ENCODE measurements at regions not wholly inside any gene's neighbourhood (a gene's known extent, or its start where the extent isn't known, plus 50 kb on each side); places are given as distances from the start of the nearest gene placed in this dataset.

DNA sequence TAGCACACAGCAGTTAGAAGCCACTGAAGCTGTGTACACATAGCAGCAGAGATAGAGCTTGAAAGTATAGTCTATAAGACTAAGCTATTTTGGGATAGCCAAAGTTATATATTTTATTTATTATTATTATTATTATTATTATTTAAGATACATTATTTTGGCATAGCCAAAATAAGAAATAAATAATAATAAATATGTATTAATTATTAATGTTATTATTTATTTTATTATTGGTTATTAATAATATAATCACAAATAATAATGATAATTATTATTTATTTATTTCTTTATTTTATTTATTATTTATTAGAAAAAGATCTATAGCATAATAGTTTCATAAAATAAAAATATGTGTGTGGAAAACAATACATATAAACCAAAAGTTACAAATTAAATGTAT, 107.2 kb upstream of the FOXK1 start:
- no peak overlapping the region for H3K27ac Mint-ChIP-seq
- H4K91ac ChIP-seq (ENCODE audit: insufficient read length, low read depth, low read length): no peak overlapping the region
- peaks cover 7% of the 10 kb centered on the region for H3K27me3 Mint-ChIP-seq (ENCODE audit: low read depth)
- no peak overlapping the region for H2BK20ac ChIP-seq (ENCODE audit: low read depth, low read length, poor library complexity, severe bottlenecking)
- TF ChIP-seq, protein P1, sequence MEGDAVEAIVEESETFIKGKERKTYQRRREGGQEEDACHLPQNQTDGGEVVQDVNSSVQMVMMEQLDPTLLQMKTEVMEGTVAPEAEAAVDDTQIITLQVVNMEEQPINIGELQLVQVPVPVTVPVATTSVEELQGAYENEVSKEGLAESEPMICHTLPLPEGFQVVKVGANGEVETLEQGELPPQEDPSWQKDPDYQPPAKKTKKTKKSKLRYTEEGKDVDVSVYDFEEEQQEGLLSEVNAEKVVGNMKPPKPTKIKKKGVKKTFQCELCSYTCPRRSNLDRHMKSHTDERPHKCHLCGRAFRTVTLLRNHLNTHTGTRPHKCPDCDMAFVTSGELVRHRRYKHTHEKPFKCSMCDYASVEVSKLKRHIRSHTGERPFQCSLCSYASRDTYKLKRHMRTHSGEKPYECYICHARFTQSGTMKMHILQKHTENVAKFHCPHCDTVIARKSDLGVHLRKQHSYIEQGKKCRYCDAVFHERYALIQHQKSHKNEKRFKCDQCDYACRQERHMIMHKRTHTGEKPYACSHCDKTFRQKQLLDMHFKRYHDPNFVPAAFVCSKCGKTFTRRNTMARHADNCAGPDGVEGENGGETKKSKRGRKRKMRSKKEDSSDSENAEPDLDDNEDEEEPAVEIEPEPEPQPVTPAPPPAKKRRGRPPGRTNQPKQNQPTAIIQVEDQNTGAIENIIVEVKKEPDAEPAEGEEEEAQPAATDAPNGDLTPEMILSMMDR (conservative IDR thresholded peaks at IDR 0.05): no peak
- H3K23me2 ChIP-seq (ENCODE audit: insufficient read length, low read depth, low read length, poor library complexity, severe bottlenecking): no peaks in the 10 kb centered on the region
- no peaks in the 10 kb centered on the region for H3K9me3 ChIP-seq (ENCODE audit: control insufficient read depth, low read depth, low read length)
- no peak overlapping the region for H2BK15ac ChIP-seq (ENCODE audit: low read depth, low read length)
- H2BK12ac ChIP-seq (ENCODE audit: insufficient read length, low read depth, low read length): no peak overlapping the region
- H3K23ac ChIP-seq (ENCODE audit: insufficient read length, low read depth, low read length): no peak overlapping the region
- no peak overlapping the region for H3K14ac ChIP-seq (ENCODE audit: insufficient read depth, low read length)
- H4K8ac ChIP-seq (replicated peaks; ENCODE audit: insufficient read length, low read depth, low read length): no peak overlapping the region
- no peak overlapping the region for H3K18ac ChIP-seq (ENCODE audit: insufficient read length, low read depth, low read length)
- peaks cover 21 to 57% of the 10 kb centered on the region in 2 experiments for H3K9me3 Mint-ChIP-seq
- H3K4me1 ChIP-seq (ENCODE audit: insufficient read depth, low read length): no peaks in the 10 kb centered on the region
- H3K4me1 Mint-ChIP-seq: no peaks in the 10 kb centered on the region
- H2BK5ac ChIP-seq (ENCODE audit: insufficient read length, low read length): no peak overlapping the region
- no peaks in the 10 kb centered on the region for H4K20me1 ChIP-seq (ENCODE audit: control insufficient read depth, insufficient read depth, insufficient read length)
- no peak overlapping the region for H2AFZ ChIP-seq (ENCODE audit: low read length)
- no peak for DNase-seq
- H4K5ac ChIP-seq (ENCODE audit: insufficient read length, low read depth, low read length): no peak overlapping the region
- H3T11ph ChIP-seq (ENCODE audit: low read length): no peak overlapping the region
- H2BK120ac ChIP-seq (ENCODE audit: low read depth, low read length, poor library complexity, severe bottlenecking): no peak overlapping the region
- no peaks in the 10 kb centered on the region for H3K79me2 ChIP-seq (ENCODE audit: insufficient read depth, low read length)
- no peak overlapping the region for H3K4me3 Mint-ChIP-seq
- no peaks in the 10 kb centered on the region for H3K79me1 ChIP-seq (ENCODE audit: insufficient read depth, low read depth, low read length, poor library complexity, severe bottlenecking)
- H3K36me3 Mint-ChIP-seq (ENCODE audit: insufficient read depth in 1 of 3, low read depth in 3 of 3): peaks cover 0 to 5% (median 0%) of the 10 kb centered on the region in 3 experiments; a peak in 3 of 7 replicates
- H3K56ac ChIP-seq (ENCODE audit: insufficient read length, low read depth, low read length): no peak overlapping the region
- no peak overlapping the region for H3K9ac ChIP-seq (ENCODE audit: extremely low read depth, insufficient read length, low read length)
- H3K4me2 ChIP-seq (ENCODE audit: insufficient read depth, insufficient read length, low read length): no peak overlapping the region
- no peak overlapping the region for H3K4ac ChIP-seq (ENCODE audit: low read depth, low read length)
- no peaks in the 10 kb centered on the region for H3K27me3 ChIP-seq (ENCODE audit: insufficient read depth, low read length)
- H3K27ac ChIP-seq (ENCODE audit: insufficient read length, low read depth, low read length): no peak overlapping the region
- no peak overlapping the region for H2AK5ac ChIP-seq (ENCODE audit: insufficient read length, low read length)

Data from H9 (cell line).